GM18867 (cell line): ENCODE measurements at regions not wholly inside any gene's neighbourhood (a gene's known extent, or its start where the extent isn't known, plus 50 kb on each side); places are given as distances from the start of the nearest gene placed in this dataset.
"Not testable (repeated sequence)": the region's sequence is repeated elsewhere in the genome, so short reads cannot be mapped to it uniquely, and the experiment has no call there.

Experiments used
- ATAC-seq: cut with Tn5 transposase; IDR thresholded peaks from one replicate; pipeline ENCODE4 v1.9.1; 2021; ENCODE audit warnings: mild to moderate bottlenecking, moderate library complexity; ENCODE audit not compliant: unreplicated experiment

- ATAC-seq: not testable (repeated sequence)
These were observed 372.6 kb upstream of the MEX3C start for GRCh38 chr18:51570071-51570470.

- not testable (repeated sequence) for ATAC-seq
These were observed 376.4 kb upstream of the MEX3C start for GRCh38 chr18:51573886-51574285.

DNA sequence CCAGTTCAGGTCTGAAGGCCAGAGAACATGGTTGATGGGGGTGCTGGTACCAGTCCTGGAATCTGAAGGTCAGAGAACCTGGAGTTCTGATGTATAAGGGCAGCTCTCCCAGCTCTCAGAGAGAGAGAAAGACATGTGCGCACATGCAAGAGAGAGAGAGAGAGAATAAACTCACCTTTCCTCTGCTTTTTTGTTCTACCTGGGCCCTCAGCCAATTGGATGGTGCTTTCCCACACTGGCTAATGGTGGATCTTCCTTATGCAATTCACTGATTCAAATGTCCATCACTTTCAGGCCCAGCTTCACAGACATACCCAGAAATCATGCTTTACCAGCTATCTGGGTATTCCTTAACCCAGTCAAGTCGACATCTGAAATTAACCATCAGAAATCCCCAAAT, 377.7 kb upstream of the MEX3C start:
- ATAC-seq: no peak

DNA sequence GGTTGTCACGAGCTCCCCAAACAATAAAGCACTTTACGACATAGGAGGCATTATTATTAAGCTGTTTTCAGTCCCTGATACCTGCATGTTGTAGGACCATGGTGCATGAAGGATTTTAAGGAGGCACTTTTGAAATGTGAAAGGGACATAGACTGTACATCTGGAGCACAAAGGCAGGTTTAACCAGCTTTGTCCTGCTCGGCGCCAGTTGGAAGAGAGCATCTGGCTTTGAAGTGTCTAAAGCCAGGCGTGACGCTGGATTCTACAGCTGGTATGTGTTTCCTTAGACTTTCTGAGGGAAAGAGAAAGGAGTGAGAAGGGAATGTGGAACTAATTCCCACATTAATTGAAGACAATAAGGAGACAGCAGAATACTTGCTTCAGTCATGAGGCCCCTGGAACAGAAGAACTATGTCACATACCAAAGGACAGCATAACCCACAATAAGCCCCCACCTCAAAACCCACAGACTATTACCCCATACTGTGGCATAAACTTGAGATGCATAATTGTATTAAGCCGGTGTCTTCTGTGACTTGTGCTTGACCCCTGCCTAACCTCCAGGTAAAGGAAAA, 381.0 kb upstream of the MEX3C start:
- no peak for ATAC-seq

- no peak for ATAC-seq
These were observed 383.1 kb upstream of the MEX3C start for GRCh38 chr18:51580580-51580979.

DNA sequence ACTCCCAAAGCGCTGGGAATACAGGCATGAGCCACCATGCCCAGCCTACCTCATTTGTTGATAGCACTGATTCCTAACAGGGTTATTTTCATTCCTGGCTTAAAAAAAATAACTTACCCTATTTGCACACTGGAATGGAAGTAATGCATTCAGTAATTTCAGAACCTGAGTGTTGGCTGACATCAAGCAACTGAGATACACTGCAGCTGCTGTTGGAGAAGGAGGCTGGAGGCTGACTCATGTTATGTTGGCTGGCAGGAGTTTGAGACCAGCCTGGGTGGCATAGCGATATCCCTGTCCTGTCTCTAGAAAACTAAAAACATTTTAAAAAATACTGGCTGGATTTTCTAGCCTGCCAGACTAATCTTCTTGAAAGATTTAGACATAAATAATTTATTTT, 385.1 kb upstream of the MEX3C start:
- no peak for ATAC-seq

GRCh38 chr18:51588616-51589015, 391.1 kb upstream of the MEX3C start:
- ATAC-seq: no peak

DNA sequence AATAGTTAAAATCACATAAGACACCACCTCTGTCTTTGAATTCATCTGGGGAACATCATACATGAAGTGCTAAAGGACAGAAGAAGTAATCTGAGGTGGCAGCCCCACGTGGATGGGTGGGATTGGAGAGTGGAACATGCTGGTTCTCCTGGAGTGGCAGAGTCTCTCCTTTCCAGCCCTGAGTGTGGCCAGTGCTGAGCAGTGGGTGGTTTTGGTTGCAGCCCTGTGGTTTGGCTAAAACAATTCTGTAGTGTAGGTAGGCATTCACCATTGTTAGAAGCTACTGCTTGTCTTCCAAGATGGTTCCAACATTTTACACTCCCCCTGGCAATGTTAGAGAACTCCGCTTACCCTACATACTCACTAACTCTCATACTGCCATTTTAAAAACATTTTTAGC, 396.4 kb upstream of the MEX3C start:
- ATAC-seq: no peak

DNA sequence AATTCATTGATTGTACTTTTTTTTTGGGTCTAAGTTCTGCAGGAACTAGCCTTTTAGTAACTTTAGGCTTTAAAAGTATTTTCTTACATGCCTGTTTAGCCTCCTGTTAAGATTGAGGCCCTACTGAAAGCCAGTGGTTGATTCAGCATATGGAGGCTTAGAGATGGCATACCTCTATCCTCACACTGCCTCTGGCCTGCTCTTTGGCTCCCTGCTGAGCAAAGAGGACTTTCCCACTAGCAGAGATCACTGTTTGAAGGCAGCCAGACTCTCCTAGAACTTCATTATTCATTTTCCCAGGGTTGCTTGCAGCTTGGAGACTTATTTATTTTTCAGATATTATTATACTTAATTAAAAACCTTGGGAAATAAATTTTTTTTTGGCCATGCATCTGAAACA, 405.6 kb upstream of the MEX3C start:
- ATAC-seq: no peak

GRCh38 chr18:51603551-51603950, 406.1 kb upstream of the MEX3C start:
- no peak for ATAC-seq

- no peak for ATAC-seq
These were observed 413.0 kb upstream of the MEX3C start for GRCh38 chr18:51610481-51610880.

DNA sequence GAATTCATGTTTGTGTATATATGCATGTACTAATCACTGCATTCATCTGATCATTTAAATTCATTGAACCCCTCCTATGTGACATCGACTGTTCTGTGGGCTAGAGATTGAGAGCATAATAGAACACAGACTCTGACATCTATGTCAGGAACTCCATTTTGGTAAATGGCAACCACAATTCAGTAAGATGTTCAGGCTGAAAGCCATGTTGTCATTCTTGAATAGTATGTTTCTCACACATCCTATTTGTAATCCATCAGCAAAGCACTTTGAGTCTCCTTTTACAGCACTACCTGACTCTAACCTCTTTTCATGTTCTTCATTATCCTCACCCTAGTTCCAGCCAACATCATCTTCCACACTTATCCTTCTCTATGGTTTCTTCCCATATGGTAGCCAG, 413.8 kb upstream of the MEX3C start:
- no peak for ATAC-seq

GRCh38 chr18:51614033-51614432, 416.6 kb upstream of the MEX3C start:
- no peak for ATAC-seq

- no peak for ATAC-seq
These were observed 417.6 kb upstream of the MEX3C start for GRCh38 chr18:51614967-51615571.

GRCh38 chr18:51617167-51617566, 419.7 kb upstream of the MEX3C start:
- no peak for ATAC-seq

GRCh38 chr18:51617572-51618260, 420.2 kb upstream of the MEX3C start:
- ATAC-seq: no peak

- ATAC-seq: no peak
These were observed 421.8 kb upstream of the MEX3C start for GRCh38 chr18:51619283-51619682.

GRCh38 chr18:51621113-51621863, 423.8 kb upstream of the MEX3C start:
- ATAC-seq: peak; percentile 69

DNA sequence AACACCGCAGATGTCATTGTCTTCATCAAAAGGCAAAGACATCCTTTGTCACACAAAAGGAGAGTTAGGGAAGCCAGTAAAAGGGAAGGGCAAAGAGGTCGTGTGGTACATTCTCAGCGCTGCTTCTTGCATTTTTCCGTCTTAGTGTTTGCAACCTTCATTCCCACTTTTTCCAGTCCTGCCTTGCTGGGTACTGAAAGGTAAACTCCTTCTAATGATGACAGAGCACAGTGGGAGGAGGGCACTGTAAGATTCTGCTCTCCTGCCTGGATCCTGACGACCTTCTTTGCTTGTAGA, 424.3 kb upstream of the MEX3C start:
- no peak for ATAC-seq

- ATAC-seq: no peak
These were observed 425.2 kb upstream of the MEX3C start for GRCh38 chr18:51622702-51623101.

GRCh38 chr18:51623653-51624052, 426.2 kb upstream of the MEX3C start:
- ATAC-seq: no peak

DNA sequence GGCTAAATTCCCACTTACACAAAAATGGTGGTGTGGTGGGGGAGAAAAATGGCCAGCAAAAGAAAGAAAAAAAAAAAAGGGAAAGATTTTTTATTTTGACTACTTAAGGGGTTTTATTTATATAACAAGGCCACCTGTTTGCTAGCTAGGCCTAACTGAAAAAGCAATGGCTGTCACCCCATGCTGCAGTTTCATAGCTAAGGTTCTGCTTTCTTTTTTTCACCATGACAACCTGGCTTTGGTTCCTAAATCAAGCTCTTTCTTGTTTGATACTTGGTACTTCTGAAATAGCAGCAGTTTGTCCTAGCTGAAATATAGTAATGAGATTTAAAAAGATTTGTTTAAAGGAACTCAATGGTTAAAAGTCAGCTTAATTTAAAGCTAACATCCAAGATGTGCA, 433.2 kb upstream of the MEX3C start:
- peak; percentile 82 for ATAC-seq
